GM21737 (cell line): ENCODE measurements at regions not wholly inside any gene's neighbourhood (a gene's known extent, or its start where the extent isn't known, plus 50 kb on each side); places are given as distances from the start of the nearest gene placed in this dataset.
A peak's percentile ranks its signal among the peaks of the same experiment; 100 is the strongest.
"Not testable (repeated sequence)": the region's sequence is repeated elsewhere in the genome, so short reads cannot be mapped to it uniquely, and the experiment has no call there.

Experiments
- ATAC-seq: cut with Tn5 transposase; IDR thresholded peaks from one replicate; pipeline ENCODE4 v1.9.1; 2021; ENCODE audit warnings: mild to moderate bottlenecking, moderate library complexity; ENCODE audit not compliant: unreplicated experiment

DNA sequence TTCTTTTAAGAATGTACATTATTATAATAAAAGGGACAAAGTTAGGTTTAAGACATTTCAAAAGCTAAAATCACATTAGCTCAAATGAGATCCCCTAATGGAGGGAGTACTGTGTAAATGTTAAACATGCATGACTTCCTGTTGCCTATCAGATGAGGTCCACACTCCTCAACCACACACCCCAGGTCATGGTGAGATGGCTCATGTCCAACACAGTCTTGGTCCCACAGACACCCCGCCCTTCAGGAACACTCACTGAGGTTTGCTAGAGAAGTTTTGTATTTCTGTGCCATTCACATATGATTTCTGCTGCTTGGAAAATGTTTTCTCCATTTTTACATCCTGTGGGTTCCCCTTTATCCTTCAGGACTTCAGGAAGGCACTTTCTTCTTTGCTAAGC lies 491.0 kb downstream of the SOX11 start:
- ATAC-seq = no peak

DNA sequence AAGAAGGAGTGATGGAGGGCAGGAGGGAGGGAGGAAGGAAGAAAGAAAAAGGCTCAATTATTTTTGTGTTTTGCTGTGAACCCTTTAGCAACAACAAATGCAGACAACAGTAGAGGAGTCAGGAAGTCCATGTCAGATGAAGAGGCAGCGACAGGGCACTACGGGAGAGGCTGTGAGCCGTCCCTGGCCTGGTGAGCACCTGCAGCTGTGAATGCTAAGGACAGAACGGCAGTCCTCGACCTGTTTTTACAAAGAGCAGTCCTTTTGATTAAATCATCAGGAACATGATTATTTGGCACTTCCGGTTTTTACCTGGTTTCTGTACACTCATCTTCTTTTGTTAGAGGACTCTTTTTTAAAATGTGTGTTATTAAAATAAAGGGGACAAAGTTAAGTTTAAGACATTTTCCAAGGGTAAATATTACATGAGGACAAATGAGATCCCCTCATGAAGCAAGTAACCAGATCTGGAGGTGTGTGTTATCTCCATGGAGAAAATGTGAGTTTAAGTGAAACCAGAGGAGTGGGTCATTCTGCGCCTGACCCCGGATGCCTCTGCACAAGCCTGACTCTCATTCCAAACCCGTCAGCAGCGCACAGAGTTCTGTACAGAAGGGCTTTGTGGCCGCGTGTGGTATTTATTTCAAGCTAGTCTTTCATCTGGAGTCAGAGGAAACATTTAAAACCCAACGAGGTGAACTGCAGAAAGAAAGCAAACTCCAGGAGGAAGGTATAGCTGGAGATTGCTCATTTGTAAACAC lies 492.5 kb downstream of the SOX11 start:
- no peak for ATAC-seq

GRCh38 chr2:6186332-6187151 lies 494.4 kb downstream of the SOX11 start:
- no peak for ATAC-seq

DNA sequence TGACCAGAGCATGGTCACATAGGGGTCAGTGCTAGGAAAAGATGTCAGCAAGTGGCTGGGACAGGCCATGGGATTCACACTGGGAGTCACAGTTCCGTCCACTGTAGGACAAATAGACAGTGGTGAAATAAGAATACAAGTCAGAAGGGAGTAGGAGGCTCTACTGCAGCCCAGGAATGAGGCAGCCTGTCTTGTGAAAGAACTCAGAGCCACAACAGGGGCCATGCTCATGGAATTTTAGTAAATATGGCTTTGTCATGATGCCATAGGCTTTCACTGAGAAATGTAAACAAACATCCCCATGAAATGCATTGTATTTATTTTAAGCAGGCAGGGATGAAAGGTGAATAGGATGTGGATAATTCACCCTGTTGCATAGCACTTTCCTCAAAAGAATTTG lies 504.3 kb downstream of the SOX11 start:
- ATAC-seq = no peak

DNA sequence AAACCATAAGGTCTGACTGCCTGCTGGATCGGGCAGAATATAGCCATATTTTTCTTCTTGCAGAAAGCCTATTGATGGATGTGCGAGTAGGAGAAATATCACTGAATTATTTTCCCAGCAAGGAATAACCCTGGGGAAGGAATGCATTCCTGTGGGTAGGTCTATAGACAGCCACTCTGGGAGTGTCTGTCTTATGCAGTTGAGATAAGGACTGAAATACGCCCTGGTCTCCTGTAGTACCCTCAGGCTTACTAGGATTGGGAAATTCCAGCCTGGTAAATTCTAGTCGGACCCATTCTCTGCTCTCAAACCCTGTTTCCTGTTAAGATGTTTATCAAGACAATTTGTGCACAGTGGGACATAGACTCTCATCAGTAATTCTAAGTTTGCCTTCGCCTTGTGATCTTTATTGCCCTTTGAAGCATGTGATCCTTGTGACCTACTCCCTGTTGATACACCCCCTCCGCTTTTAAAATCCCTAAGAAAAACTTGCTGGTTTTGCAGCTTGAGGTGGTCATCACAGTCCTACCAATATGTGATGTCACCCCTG lies 506.3 kb downstream of the SOX11 start:
- not testable (repeated sequence) for ATAC-seq

DNA sequence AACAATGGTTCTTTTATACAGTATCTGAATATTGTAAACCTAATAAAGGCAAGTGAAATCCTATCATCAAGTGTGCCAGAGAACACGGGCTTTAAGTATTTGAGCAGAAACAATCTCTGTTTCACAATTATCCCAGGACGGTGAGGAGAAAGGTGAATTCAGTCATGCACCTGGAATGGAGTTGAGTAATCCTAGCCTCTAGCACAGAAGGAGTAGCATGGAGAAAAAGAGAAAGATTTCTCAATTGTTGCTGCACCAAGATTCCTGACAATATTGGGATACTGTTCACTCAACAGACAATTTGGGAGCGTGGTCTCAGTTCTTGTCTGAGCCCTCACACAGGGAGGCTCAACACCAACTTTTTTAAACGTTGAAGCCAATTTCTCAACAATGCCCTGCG lies 510.6 kb downstream of the SOX11 start:
- no peak for ATAC-seq

DNA sequence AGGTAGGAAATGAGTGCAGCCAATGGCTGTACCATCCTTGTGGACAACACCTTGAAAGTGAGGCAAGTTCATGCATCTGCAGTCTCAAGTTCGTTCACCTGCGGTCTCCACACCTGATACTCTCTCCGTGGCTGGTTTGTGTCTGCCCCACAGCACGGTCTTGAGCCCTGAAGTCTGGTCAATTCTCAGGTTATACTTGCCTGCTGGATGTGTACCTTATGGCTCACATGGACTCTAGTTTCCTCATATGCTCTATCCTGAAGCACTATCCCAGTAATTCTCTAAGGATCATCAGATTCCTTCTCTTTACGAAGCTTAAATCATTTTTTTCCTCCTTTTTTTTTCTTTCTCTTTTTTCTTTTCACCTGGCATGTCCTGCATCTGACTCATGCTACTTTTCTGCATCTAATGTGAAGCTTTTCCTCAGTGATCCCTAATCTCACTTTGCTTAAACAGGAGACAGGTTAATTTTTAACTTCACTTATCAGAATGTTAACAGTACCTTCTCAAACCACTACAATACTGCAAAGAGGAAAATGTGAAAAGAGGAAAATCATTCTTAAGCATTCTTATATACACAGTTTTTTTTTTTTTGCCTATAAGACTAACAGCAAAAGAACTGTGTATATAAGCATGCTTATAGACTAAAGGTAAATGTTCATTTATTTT lies 511.2 kb downstream of the SOX11 start:
- no peak for ATAC-seq

DNA sequence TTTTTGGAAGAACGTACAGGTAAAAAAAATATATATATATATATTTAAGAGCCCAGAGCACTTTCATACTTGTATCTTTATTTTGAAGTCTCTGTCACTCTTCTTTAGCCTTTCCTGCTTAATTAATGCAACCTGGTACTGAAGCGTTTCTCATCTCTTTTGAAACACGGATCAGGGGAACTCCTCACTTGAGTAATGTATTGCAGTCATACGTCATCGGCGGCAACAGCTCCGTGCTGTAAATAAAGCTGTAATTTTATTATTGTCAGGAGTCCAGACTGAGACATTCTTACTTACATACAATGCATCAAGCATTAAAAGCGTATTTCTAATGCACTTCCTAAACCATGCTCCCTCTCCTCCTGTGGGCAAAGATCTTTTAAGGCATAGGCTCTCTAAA lies 514.7 kb downstream of the SOX11 start:
- no peak for ATAC-seq

DNA sequence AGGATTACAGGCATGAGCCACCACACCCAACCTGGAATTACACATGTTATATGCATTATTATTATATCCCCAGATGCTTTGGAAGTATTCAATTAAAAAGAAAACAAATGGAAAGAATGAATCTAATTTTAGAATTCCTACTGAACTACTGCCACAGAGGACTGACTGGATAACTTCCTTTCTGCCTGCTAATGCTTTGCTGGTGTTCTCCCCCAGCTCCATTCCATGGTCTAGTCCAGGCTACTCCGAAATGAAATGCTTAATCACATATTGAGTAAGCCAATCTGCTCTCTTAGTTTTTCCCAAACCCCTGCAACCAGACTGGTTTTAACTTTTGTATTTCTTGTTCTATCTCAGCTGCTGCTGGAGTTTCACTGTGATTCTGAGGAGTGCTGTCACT lies 519.1 kb downstream of the SOX11 start:
- no peak for ATAC-seq

DNA sequence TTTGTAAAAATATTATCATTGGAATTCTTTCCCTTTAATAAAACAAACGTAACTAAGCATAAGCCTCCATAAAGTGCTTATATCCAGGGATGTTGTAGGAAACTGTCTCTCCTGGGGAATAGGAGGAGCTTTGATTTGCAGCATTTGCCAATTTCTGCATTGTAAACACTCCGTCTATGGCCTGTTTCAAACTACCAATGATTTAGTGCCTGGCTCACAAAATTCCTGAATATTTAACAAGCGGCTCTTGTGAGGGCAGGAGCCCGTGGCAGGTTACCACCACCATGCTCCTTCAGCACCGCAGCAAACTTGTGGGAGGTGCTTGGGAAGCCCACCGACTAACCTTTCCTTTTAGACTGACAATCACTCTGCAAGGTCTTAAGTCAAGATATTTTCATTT lies 520.3 kb downstream of the SOX11 start:
- ATAC-seq = no peak

DNA sequence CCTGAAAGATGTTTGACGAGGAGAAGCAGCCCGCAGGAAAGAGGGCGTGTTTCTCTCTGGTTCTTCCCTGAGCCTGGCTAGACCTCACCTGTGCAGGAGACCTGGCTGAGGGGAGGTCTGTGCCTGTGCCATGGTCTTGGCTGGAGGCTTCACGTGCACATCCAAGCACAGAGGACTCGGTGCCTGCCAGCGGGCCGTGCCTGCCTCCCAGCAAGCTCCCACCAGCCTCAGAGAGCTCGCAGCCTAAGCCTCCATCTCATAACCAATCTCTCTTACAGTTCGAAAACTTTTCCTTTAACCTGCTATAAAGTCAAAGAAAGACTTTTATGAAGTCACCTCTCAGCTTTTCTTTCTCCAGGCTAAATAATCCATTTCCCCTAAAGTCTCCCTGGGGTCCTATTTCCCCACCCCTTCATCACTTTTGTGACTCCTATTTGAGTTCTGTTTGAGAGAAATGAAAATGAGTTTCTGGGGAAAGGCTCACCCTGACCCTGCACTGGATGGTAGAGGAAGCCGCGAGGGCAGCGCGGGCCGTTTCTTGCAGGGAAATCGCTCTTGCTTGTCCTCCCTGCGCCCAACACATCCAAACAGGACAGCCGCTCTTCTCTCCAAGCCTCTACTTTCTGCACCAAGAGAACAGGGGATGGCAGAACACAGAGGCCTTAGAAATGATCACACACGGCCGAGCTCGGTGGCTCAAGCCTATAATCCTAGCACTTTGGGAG lies 521.0 kb downstream of the SOX11 start:
- ATAC-seq = no peak

DNA sequence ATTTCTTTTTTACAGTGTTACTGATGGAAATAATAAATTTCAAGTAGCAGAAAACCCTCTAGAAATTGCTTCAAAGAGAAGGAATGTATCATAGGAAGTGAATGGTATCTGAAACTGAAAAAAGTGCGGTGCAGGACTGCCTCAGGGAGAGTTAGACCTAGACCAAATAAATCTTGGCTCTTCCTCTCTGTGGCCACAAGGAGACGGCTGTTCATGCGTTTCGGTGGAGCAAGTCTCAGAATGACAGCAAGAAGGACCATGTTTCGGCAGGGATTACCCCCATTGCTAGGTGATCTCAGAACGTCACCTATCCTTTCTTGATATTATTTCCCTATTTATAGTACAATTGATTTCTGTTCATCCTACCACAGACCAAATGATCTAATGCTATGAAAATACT lies 522.3 kb downstream of the SOX11 start:
- ATAC-seq = no peak

GRCh38 chr2:6215053-6215452 lies 522.9 kb downstream of the SOX11 start:
- no peak for ATAC-seq

- no peak for ATAC-seq
These were observed 524.0 kb downstream of the SOX11 start for GRCh38 chr2:6216234-6216633.

- ATAC-seq = no peak
These were observed 526.7 kb downstream of the SOX11 start for GRCh38 chr2:6218926-6219325.

- no peak for ATAC-seq
These were observed 527.7 kb downstream of the SOX11 start for GRCh38 chr2:6219906-6220305.

DNA sequence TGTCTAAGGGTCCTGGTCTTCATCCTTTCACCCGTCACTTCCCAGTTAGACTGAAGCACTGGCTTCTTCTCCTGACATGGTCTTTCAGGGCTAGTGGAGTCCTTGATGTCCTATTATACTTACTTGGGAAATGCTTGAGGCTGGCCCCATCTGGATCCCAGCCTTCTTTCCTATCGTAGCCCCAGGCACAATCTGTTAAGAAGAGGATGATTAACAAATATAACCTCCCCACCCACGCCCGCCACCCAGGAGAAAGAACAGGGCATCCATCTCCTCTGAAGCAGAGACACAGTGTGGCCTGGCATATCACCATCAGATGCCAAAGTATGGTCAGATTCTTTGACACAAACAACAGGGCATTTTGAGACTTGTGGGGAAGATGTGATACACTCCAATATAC lies 530.1 kb downstream of the SOX11 start:
- no peak for ATAC-seq

- peak; percentile 83 for ATAC-seq
These were observed 532.1 kb downstream of the SOX11 start for GRCh38 chr2:6224267-6224666.

GRCh38 chr2:6228251-6228650 lies 536.1 kb downstream of the SOX11 start:
- ATAC-seq = no peak

- ATAC-seq = no peak
These were observed 539.0 kb downstream of the SOX11 start for GRCh38 chr2:6231166-6231565.

DNA sequence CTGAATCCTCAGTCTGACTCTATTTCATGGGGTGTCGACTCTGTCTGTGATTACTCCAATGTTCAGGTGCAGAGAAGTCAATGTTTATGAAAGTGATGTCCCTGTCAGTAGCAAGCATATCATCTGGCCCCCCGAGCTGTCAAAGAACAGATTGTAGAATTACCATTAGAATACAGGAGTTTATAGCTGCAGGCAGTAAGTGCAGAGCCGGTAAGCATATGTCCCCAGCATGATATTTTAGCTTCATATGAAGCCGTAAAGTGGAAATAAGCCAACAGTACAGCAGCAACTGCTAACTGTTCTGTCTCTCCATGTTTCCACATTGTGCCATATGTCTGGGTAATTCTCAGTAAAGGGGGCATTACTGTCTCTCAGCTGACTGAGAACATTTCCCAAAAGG lies 541.8 kb downstream of the SOX11 start:
- ATAC-seq = no peak
